MM.1S (cell line): ENCODE measurements at regions not wholly inside any gene's neighbourhood (a gene's known extent, or its start where the extent isn't known, plus 50 kb on each side); places are given as distances from the start of the nearest gene placed in this dataset.

Experiments used
- DNase-seq: peaks from one replicate; pipeline ENCODE4 v3.0.0-alpha.2; 2015
- H2AFZ ChIP-seq: fragments of 300-600 bp; sonication (generic); 2 replicates; pipeline ENCODE4 v1.6.0; 2016; ENCODE audit warnings: antibody characterized with exemption, low read length
- H3F3A ChIP-seq: fragments of 300-600 bp; sonication (generic); 2 replicates; pipeline ENCODE4 v1.6.1; 2016; ENCODE audit warnings: mild to moderate bottlenecking, antibody characterized with exemption, low read length, moderate library complexity, mixed read lengths; ENCODE audit not compliant: insufficient read depth
- H3K27ac ChIP-seq: fragments of 300-600 bp; sonication (generic); 2 replicates; pipeline ENCODE4 v1.5.1; 2016; ENCODE audit warnings: mild to moderate bottlenecking, low read length
- H3K27me3 ChIP-seq: fragments of 300-600 bp; sonication (generic); replicated peaks from 2 replicates; pipeline ENCODE4 v1.6.0; 2016; ENCODE audit warnings: low read length; ENCODE audit not compliant: insufficient read depth
- H3K36me3 ChIP-seq: fragments of 300-600 bp; sonication (generic); replicated peaks from 2 replicates; pipeline ENCODE4 v1.6.1; 2016; ENCODE audit warnings: mild to moderate bottlenecking, low read length, mixed read lengths; ENCODE audit not compliant: insufficient read depth
- H3K4me1 ChIP-seq: fragments of 300-600 bp; sonication (generic); 2 replicates; pipeline ENCODE4 v1.6.1; 2016; ENCODE audit warnings: low read length, mixed read lengths
- H3K4me2 ChIP-seq: fragments of 300-600 bp; sonication (generic); 2 replicates; pipeline ENCODE4 v1.6.0; 2016; ENCODE audit warnings: low read depth, low read length
- H3K4me3 ChIP-seq: fragments of 300-600 bp; sonication (generic); 2 replicates; pipeline ENCODE4 v1.5.1; 2016; ENCODE audit warnings: low read length, mixed read lengths
- H3K79me2 ChIP-seq: fragments of 300-600 bp; sonication (generic); 2 replicates; pipeline ENCODE4 v1.6.1; 2016; ENCODE audit warnings: mixed run types, low read length, mixed read lengths
- H3K9ac ChIP-seq: fragments of 300-600 bp; sonication (generic); 2 replicates; pipeline ENCODE4 v1.6.1; 2016; ENCODE audit warnings: low read length, mixed read lengths
- H3K9me2 ChIP-seq: fragments of 300-600 bp; sonication (generic); replicated peaks from 2 replicates; pipeline ENCODE4 v1.6.1; 2016; ENCODE audit warnings: mild to moderate bottlenecking, low read length, mixed read lengths; ENCODE audit not compliant: insufficient read depth
- H3K9me3 ChIP-seq: fragments of 300-600 bp; sonication (generic); replicated peaks from 2 replicates; pipeline ENCODE4 v1.6.1; 2016; ENCODE audit warnings: mild to moderate bottlenecking, low read length, mixed read lengths; ENCODE audit not compliant: insufficient read depth
- H4K20me1 ChIP-seq: fragments of 300-600 bp; sonication (generic); 2 replicates; pipeline ENCODE4 v1.6.1; 2016; ENCODE audit warnings: mild to moderate bottlenecking, low read length, moderate library complexity, mixed read lengths; ENCODE audit not compliant: insufficient read depth
- CTCF ChIP-seq: fragments of 300-600 bp; sonication (generic); IDR thresholded peaks from 2 replicates; pipeline ENCODE4 v1.5.1; 2016; ENCODE audit warnings: antibody characterized with exemption, low read length, mixed read lengths
- EZH2 ChIP-seq: fragments of 300-600 bp; sonication (generic); optimal IDR thresholded peaks from 2 replicates; pipeline ENCODE3; 2017; ENCODE audit warnings: low read depth, mild to moderate bottlenecking, antibody characterized with exemption, low read length, mixed read lengths
- EZH2phosphoT487 ChIP-seq: fragments of 300-600 bp; sonication (generic); IDR thresholded peaks from 2 replicates; pipeline ENCODE4 v1.6.1; 2018; ENCODE audit warnings: antibody characterized with exemption, low read length

GRCh38 chr10:128337860-128338378 lies 211.7 kb upstream of the MKI67 start:
- Histone ChIP-seq H3K9ac (no peak overlapping the region), H3K27ac (no peak overlapping the region), H3K36me3 (no peaks in the 10 kb centered on the region), H3K27me3 (no peaks in the 10 kb centered on the region), H3K4me1 (no peaks in the 10 kb centered on the region), H3F3A (no peaks in the 10 kb centered on the region), H3K9me2 (no peaks in the 10 kb centered on the region), H4K20me1 (no peaks in the 10 kb centered on the region), H3K79me2 (no peaks in the 10 kb centered on the region), H3K9me3 (no peaks in the 10 kb centered on the region), H3K4me2 (no peak overlapping the region), H3K4me3 (no peak overlapping the region), H2AFZ (no peak overlapping the region)
- no peak for DNase-seq
- TF ChIP-seq CTCF (no peak), EZH2phosphoT487 (no peak), EZH2 (no peak)

GRCh38 chr10:128338951-128339350 lies 212.7 kb upstream of the MKI67 start:
- Histone ChIP-seq H2AFZ (no peak overlapping the region), H3K79me2 (no peaks in the 10 kb centered on the region), H4K20me1 (no peaks in the 10 kb centered on the region), H3K9me3 (no peaks in the 10 kb centered on the region), H3K27ac (no peak overlapping the region), H3K4me3 (no peak overlapping the region), H3K36me3 (no peaks in the 10 kb centered on the region), H3K4me1 (no peaks in the 10 kb centered on the region), H3K27me3 (no peaks in the 10 kb centered on the region), H3K4me2 (no peak overlapping the region), H3F3A (no peaks in the 10 kb centered on the region), H3K9ac (no peak overlapping the region), H3K9me2 (no peaks in the 10 kb centered on the region)
- TF ChIP-seq EZH2phosphoT487: no peak
- no peak for TF ChIP-seq CTCF
- no peak for TF ChIP-seq EZH2
- DNase-seq: no peak

- H3K4me3 ChIP-seq: no peak overlapping the region
- H3K9me2 ChIP-seq: no peaks in the 10 kb centered on the region
- DNase-seq: no peak
- TF ChIP-seq EZH2phosphoT487: no peak
- H3K9ac ChIP-seq: no peak overlapping the region
- H4K20me1 ChIP-seq: no peaks in the 10 kb centered on the region
- H2AFZ ChIP-seq: no peak overlapping the region
- H3K9me3 ChIP-seq: no peaks in the 10 kb centered on the region
- no peak overlapping the region for H3K27ac ChIP-seq
- no peaks in the 10 kb centered on the region for H3K27me3 ChIP-seq
- H3K79me2 ChIP-seq: no peaks in the 10 kb centered on the region
- H3K36me3 ChIP-seq: no peaks in the 10 kb centered on the region
- no peaks in the 10 kb centered on the region for H3F3A ChIP-seq
- H3K4me2 ChIP-seq: no peak overlapping the region
- H3K4me1 ChIP-seq: no peaks in the 10 kb centered on the region
Observed at GRCh38 chr10:128339753-128340152, 213.5 kb upstream of the MKI67 start.

- no peak for TF ChIP-seq EZH2phosphoT487
- no peak for TF ChIP-seq EZH2
- no peak for TF ChIP-seq CTCF
Observed at GRCh38 chr10:128345353-128345752, 219.1 kb upstream of the MKI67 start.

More at GRCh38 chr10:128345353-128345752, 219.1 kb upstream of the MKI67 start:
- Histone ChIP-seq H3K27me3 (no peaks in the 10 kb centered on the region), H3K4me3 (no peak overlapping the region), H3F3A (no peaks in the 10 kb centered on the region), H3K9me2 (no peaks in the 10 kb centered on the region), H3K36me3 (no peaks in the 10 kb centered on the region), H3K4me1 (no peaks in the 10 kb centered on the region), H2AFZ (no peak overlapping the region), H3K9ac (no peak overlapping the region), H3K4me2 (no peak overlapping the region), H3K79me2 (no peaks in the 10 kb centered on the region), H3K9me3 (no peaks in the 10 kb centered on the region), H4K20me1 (no peaks in the 10 kb centered on the region), H3K27ac (no peak overlapping the region)
- no peak for DNase-seq
